Uterus (tissue), 2 donors: ENCODE measurements at regions not wholly inside any gene's neighbourhood (a gene's known extent, or its start where the extent isn't known, plus 50 kb on each side); places are given as distances from the start of the nearest gene placed in this dataset.

Source experiments
- CTCF ChIP-seq, 4 experiments: fragments of 200-600 bp in 2 of 4; fragments of 450-650 bp in 2 of 4; sonication (generic) in 2 of 4; IDR thresholded peaks; one replicate each; pipeline ENCODE4 v1.5.1; 2016 to 2019; ENCODE audit warnings: antibody characterized with exemption in 4 of 4, mild to moderate bottlenecking in 2 of 4, moderate library complexity in 1 of 4
- POLR2A ChIP-seq, 2 donors: fragments of 450-650 bp; IDR thresholded peaks; one replicate each; pipeline ENCODE4 v1.6.1; 2016; ENCODE audit warnings: antibody characterized with exemption in 2 of 2, mild to moderate bottlenecking in 1 of 2, moderate library complexity in 1 of 2

GRCh38 chr5:171512397-171512796, 93.0 kb downstream of the FGF18 start:
- TF ChIP-seq CTCF (IDR thresholded peaks at IDR 0.05) (no peak), POLR2A (IDR thresholded peaks at IDR 0.05) (no peak)
